Activated T-cell treated with anti-CD3 and anti-CD28 coated beads, Interleukin-2, amount 50 U/mL, for 48 hours (primary cell): ENCODE measurements at regions not wholly inside any gene's neighbourhood (a gene's known extent, or its start where the extent isn't known, plus 50 kb on each side); places are given as distances from the start of the nearest gene placed in this dataset.
"Not testable (repeated sequence)": the region's sequence is repeated elsewhere in the genome, so short reads cannot be mapped to it uniquely, and the experiment has no call there.

Experiments used
- DNase-seq, 2 experiments: peaks; one replicate each; pipeline ENCODE4 v3.0.0-alpha.2; 2020

DNA sequence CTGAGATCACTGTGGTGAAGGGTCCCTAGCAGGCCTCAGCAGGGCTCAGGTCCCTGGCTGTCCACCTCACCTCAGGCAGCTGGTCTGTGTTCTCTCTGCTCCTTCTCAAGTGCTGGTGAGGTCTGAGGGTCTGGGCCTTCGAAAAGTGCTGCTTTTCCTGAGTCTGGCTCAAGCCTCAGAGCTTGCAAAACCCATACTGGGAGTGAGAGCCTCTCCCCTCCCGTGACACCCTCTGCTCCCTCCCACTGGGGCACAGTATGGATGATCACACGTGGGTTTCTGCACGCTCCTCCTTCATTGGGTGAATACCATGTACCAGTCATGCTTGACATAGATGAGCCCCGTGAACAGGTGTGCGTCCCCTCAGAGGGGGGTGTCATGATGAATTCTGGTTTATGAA lies 73.3 kb upstream of the WASF3 start:
- DNase-seq: no peak

DNA sequence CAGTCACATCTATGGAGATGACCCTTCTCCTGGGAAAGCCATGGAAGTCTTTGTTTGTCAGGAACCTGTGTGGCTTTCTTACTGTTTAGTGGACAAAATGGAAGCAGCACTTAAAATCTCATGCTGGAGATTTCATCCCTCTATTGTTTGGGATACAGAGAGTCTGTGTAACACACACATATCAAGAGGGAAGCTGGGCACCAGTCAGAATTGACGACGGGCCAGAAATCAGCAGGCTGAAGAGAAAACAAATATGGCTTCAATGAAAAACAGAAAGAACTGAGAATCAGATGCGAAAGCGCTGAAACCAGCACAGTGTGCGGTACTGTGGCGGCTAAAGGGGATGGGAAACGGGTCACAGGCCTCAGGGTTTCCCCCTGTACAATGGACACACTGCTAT lies 72.2 kb upstream of the WASF3 start:
- DNase-seq: no peak

GRCh38 chr13:26485786-26486185 lies 71.7 kb upstream of the WASF3 start:
- DNase-seq: no peak

DNA sequence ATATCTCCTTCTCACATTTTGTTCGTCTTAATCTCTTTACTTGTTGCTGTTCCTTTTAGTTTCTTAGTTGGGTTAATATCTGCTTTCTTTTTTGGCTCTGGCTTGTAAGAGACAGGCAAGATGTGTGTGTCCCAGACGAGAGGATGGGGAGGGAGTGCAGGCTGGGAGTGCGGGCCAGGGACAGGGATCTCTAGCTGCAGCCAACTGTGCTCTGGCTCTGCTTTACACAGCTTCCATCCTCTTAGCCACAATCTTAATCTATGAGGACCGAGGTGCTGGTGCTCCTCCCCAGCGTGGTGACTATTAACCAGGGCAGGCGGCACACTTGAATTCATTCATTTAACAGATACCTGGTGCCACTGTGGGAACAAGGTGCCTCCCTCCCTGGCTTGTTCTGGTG lies 70.9 kb upstream of the WASF3 start:
- no peak for DNase-seq

DNA sequence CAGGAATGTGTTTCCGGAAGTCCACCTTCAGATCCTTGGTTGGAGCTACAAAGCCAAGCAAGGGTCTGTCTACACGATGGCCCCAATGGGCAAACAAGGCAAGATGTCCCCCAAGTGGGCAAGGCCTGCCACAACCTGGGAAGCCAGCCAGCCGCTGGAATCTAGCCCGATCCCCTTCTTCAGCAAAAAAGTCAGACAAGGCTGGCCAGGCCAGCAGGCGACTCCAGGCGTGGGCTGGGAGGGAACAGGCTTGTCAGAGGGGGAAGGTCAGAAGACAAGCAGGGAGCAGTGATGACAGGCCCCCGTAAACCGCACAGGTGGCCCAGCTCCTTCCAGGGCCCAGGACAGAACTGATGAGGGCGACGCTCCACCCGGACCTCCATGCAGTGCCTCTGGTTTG lies 69.7 kb upstream of the WASF3 start:
- DNase-seq: no peak

- DNase-seq: no peak
Observed at GRCh38 chr13:26488236-26489003, 69.1 kb upstream of the WASF3 start.

DNA sequence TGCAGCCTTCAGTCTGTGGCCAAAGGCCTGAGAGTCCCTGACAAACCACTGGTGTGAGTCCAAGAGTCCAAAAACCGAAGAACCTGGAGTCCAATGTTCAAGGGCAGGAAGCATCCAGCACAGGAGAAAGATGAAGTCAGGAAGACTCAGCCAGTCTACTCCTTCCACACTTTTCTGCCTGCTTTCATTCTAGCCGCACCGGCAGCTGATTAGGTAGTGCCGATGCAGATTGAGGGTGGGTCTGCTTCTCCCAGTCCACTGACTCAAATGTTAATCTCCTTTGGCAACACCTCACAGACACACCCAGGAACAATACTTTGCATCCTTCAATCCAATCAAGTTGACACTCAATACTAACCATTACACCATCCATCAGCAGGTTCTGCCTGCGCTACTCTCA lies 65.2 kb upstream of the WASF3 start:
- DNase-seq: not testable (repeated sequence)

DNA sequence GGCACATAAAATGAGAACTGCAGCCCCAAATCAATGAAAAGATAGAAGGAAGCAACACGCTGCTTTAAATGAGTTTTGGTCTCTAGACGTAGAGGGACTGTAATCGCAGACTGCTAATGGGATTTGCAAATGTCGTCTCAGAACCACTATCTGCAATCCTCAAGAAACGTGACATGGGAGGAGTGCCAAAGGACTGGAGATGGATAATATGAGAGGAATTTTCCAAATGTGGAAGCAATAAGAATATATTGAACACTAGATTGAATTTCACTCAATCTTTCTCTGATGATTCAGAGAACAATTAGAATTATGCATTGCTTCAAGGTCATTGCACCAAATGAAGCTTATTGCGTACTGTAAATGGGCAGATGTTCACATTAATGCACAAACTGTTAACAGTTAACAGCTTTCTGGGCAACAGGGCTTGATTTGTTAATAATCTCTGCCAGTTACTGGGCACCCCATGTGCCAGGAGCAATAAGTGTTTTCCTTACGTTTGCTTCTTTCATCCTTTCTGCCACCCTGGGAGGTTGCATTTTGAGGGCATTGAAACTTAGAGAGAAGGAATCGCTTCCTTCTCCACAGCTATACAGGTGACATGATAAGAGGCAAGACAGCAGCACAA lies 62.8 kb upstream of the WASF3 start:
- DNase-seq: no peak

DNA sequence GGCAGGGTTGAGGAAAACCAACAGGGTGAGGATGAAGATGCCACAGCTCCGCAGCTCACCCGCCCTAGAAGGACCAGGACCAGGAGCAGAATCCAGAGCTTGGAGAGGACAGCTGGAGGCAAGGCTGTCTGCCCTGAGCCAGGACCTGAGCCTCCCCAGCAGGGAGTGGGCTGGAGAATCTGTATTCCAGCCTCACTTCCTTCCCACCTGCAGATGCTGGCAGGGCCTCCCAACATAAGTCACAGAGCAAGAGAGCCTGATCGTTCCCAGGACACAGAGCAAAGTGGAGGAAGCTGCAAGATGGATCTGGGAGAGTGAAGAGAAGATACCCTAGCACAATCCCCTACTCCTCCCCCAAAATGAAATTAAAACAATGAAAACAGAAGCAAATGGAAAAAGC lies 61.7 kb upstream of the WASF3 start:
- no peak for DNase-seq

DNA sequence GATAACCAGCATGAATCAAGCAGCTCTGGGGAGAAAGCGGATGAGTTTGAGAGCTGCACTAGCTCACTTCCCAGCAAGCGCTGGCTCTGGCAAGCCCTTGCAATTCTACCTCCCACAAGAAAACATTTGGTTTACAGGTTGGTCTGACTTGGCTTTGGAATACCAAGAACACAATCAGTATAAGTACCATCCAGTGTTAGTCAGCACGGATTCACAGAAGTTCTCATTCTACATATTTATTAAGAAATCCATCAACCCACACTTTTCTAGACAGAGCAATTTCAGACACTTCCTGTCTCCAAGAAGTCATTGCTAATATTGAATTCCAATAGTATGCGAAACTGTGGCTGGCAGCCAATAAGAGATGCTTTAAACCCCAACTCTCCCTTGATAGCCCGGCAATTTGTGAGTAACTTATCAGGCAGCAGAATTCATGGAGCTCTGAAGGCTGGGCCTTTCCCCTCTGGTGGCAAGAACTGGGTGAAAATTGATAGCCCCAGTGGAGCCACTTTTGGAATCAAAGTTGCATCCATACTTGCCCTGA lies 59.4 kb upstream of the WASF3 start:
- DNase-seq: no peak

GRCh38 chr13:26498656-26499601 lies 58.6 kb upstream of the WASF3 start:
- DNase-seq: no peak

DNA sequence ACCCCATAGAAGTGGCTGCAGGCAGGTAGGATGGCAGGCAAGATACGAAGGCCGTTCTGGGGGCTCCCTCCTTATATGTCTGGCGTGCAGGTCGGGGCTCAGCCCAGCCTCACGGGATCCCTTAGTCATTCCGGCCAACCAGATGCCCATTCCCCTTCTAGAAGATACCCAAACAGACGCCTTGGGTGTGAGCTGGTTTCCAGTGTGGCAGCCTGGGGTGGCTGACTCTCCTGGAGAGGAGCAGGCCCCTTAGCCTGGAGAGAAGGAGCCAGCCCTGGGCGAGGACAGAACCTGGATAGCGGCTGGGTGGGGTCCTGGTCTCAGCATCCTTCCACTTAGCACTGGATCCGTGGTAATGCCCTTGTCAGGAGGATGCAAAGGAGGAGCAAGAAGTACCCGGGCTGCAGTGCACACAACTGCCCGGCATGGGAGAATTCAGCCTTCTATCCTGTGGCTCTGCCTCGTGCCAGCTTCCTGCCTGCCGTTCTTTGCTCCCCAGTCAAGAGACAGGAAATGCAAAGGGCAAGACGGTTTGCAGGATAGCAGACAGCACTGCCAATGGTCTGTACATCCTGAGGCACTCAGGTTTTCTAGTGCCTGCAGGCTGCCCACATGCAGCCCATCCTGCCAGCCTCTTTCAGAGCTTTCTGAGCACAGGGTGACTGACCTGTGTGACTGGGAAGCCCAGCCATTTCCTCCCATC lies 56.7 kb upstream of the WASF3 start:
- DNase-seq: no peak

GRCh38 chr13:26501641-26502040 lies 55.8 kb upstream of the WASF3 start:
- no peak for DNase-seq

- peak; percentile 36 to 43 for DNase-seq
Observed at GRCh38 chr13:26502826-26503225, 54.7 kb upstream of the WASF3 start.

- DNase-seq: no peak
Observed at GRCh38 chr13:26503826-26504594, 53.5 kb upstream of the WASF3 start.
